ENCODE measurements at regions not wholly inside any gene's neighbourhood (a gene's known extent, or its start where the extent isn't known, plus 50 kb on each side); places are given as distances from the start of the nearest gene placed in this dataset.

GRCh38 chr12:127254420-127254955, 1012.5 kb upstream of the TMEM132C start (continued):
- TF ChIP-seq TBP (IDR thresholded peaks at IDR 0.05; ENCODE audit: low read depth, low read length) (no peak), KDM5A (IDR thresholded peaks at IDR 0.05; ENCODE audit: low read length) (no peak)
